Astrocyte of the cerebellum (primary cell): ENCODE measurements at regions not wholly inside any gene's neighbourhood (a gene's known extent, or its start where the extent isn't known, plus 50 kb on each side); places are given as distances from the start of the nearest gene placed in this dataset.

ENCODE experiments used
- DNase-seq: peaks from one replicate; pipeline ENCODE4 v3.0.0-alpha.2; 2011; ENCODE audit warnings: low read depth
- H3K4me3 ChIP-seq: 2 replicates; pipeline ENCODE4 v1.5.1; 2011; ENCODE audit warnings: mild to moderate bottlenecking, low read depth, low read length, moderate library complexity
- CTCF ChIP-seq: IDR thresholded peaks from 2 replicates; pipeline ENCODE4 v1.5.1; 2012; ENCODE audit warnings: low read length, low read depth, moderate library complexity, mild to moderate bottlenecking; ENCODE audit errors: missing control alignments
- in situ Hi-C: cut with HindIII; loops from 2 replicates; pipeline ENCODE4 v1.10.0; 2017; ENCODE audit warnings: low sequenced_read_pairs

- TF ChIP-seq CTCF: no peak
- no peak overlapping the region for H3K4me3 ChIP-seq
- in situ Hi-C loops: no loop called here
- no peak for DNase-seq
Observed at GRCh38 chr2:118177318-118177717, 89.0 kb downstream of the INSIG2 start.

- DNase-seq: no peak
- no peak for TF ChIP-seq CTCF
- in situ Hi-C loops: no loop called here
- H3K4me3 ChIP-seq: no peak overlapping the region
Observed at GRCh38 chr2:118176601-118177000, 88.3 kb downstream of the INSIG2 start.

GRCh38 chr2:118171546-118171945 lies 83.3 kb downstream of the INSIG2 start:
- no peak for TF ChIP-seq CTCF
- no peak overlapping the region for H3K4me3 ChIP-seq
- no peak for DNase-seq
- in situ Hi-C loops: no loop called here

- no peak for DNase-seq
- TF ChIP-seq CTCF: no peak
- in situ Hi-C loops: no loop called here
- H3K4me3 ChIP-seq: no peak overlapping the region
Observed at GRCh38 chr2:118169359-118170005, 81.2 kb downstream of the INSIG2 start.

GRCh38 chr2:118168615-118169014 lies 80.3 kb downstream of the INSIG2 start:
- H3K4me3 ChIP-seq: no peak overlapping the region
- in situ Hi-C loops: no loop called here
- no peak for TF ChIP-seq CTCF
- no peak for DNase-seq

- in situ Hi-C loops: no loop called here
- TF ChIP-seq CTCF: no peak
- DNase-seq: no peak
- H3K4me3 ChIP-seq: no peak overlapping the region
Observed at GRCh38 chr2:118167026-118167425, 78.8 kb downstream of the INSIG2 start.
